ENCODE measurements at regions not wholly inside any gene's neighbourhood (a gene's known extent, or its start where the extent isn't known, plus 50 kb on each side); places are given as distances from the start of the nearest gene placed in this dataset.

- no peak for DNase-seq (ENCODE audit: low spot score)
Measured at GRCh38 chr4:26073886-26074560, 160.0 kb downstream of the SMIM20 start.

- DNase-seq (ENCODE audit: low spot score): no peak
Measured at GRCh38 chr4:26074712-26075430, 160.9 kb downstream of the SMIM20 start.

GRCh38 chr4:26075583-26075982 lies 161.6 kb downstream of the SMIM20 start:
- no peak for DNase-seq (ENCODE audit: low spot score)

- DNase-seq (ENCODE audit: low spot score): no peak
Measured at GRCh38 chr4:26076000-26076587, 162.1 kb downstream of the SMIM20 start.

- DNase-seq (ENCODE audit: low spot score): no peak
Measured at GRCh38 chr4:26076896-26077295, 162.9 kb downstream of the SMIM20 start.

GRCh38 chr4:26077756-26078155 lies 163.7 kb downstream of the SMIM20 start:
- no peak for DNase-seq (ENCODE audit: low spot score)

- no peak for DNase-seq (ENCODE audit: low spot score)
Measured at GRCh38 chr4:26080870-26081628, 167.0 kb downstream of the SMIM20 start.

- peak; percentile 58 for DNase-seq (ENCODE audit: low spot score)
Measured at GRCh38 chr4:26081795-26082498, 167.9 kb downstream of the SMIM20 start.

GRCh38 chr4:26082565-26082964 lies 168.5 kb downstream of the SMIM20 start:
- DNase-seq (ENCODE audit: low spot score): no peak

- DNase-seq (ENCODE audit: low spot score): peak; percentile 23
Measured at GRCh38 chr4:26083987-26084386, 170.0 kb downstream of the SMIM20 start.

- no peak for DNase-seq (ENCODE audit: low spot score)
Measured at GRCh38 chr4:26084414-26084813, 170.4 kb downstream of the SMIM20 start.

- no peak for DNase-seq (ENCODE audit: low spot score)
Measured at GRCh38 chr4:26085551-26085950, 171.5 kb downstream of the SMIM20 start.

- DNase-seq (ENCODE audit: low spot score): no peak
Measured at GRCh38 chr4:26086621-26087441, 172.8 kb downstream of the SMIM20 start.

GRCh38 chr4:26088433-26088928 lies 174.5 kb downstream of the SMIM20 start:
- DNase-seq (ENCODE audit: low spot score): no peak

- DNase-seq (ENCODE audit: low spot score): no peak
Measured at GRCh38 chr4:26093551-26093950, 179.5 kb downstream of the SMIM20 start.

- no peak for DNase-seq (ENCODE audit: low spot score)
Measured at GRCh38 chr4:26094076-26094475, 180.1 kb downstream of the SMIM20 start.

GRCh38 chr4:26094911-26095310 lies 180.9 kb downstream of the SMIM20 start:
- no peak for DNase-seq (ENCODE audit: low spot score)

GRCh38 chr4:26099967-26100366 lies 185.9 kb downstream of the SMIM20 start:
- DNase-seq (ENCODE audit: low spot score): no peak

GRCh38 chr4:26101011-26101410 lies 187.0 kb downstream of the SMIM20 start:
- no peak for DNase-seq (ENCODE audit: low spot score)

- no peak for DNase-seq (ENCODE audit: low spot score)
Measured at GRCh38 chr4:26104056-26104685, 190.2 kb downstream of the SMIM20 start.

Measured in iPS-NIHi11 (cell line).